OCI-LY7 (cell line): ENCODE measurements at regions not wholly inside any gene's neighbourhood (a gene's known extent, or its start where the extent isn't known, plus 50 kb on each side); places are given as distances from the start of the nearest gene placed in this dataset.
"Not testable (repeated sequence)": the region's sequence is repeated elsewhere in the genome, so short reads cannot be mapped to it uniquely, and the experiment has no call there.

ENCODE experiments used
- EZH2phosphoT487 ChIP-seq: fragments of 200-600 bp; sonication (generic); IDR thresholded peaks from 2 replicates; pipeline ENCODE4 v1.6.1; 2018; ENCODE audit warnings: low read depth, borderline replicate concordance, mild to moderate bottlenecking, mixed run types, antibody characterized with exemption, low read length, moderate library complexity, mixed read lengths
- TF ChIP-seq, protein P1 (sequence below): fragments of 200-600 bp; sonication (generic); conservative IDR thresholded peaks from 2 replicates; pipeline ENCODE4 v1.5.1; 2014; ENCODE audit warnings: mild to moderate bottlenecking, antibody characterized with exemption, low read length, moderate library complexity, mixed read lengths

DNA sequence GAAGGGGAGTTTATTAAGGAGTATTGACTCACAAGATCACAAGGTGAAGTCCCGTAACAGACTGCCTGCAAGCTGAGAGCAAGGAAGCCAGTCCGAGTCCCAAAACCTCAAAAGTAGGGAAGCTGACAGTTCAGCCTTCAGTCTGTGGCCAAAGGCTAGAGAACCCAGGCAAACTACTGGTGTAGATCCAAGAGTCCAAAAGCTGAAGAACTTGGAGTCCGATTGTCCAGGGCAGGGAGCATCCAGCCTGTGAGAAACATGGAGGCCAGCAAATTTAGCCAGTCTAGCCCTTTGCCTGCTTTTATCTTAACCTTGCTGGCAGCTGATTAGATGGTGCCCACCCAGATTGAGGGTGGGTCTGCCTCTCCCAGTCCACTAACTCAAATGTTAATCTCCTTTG is 621.9 kb upstream of the ITGA1 start:
- TF ChIP-seq, protein P1, sequence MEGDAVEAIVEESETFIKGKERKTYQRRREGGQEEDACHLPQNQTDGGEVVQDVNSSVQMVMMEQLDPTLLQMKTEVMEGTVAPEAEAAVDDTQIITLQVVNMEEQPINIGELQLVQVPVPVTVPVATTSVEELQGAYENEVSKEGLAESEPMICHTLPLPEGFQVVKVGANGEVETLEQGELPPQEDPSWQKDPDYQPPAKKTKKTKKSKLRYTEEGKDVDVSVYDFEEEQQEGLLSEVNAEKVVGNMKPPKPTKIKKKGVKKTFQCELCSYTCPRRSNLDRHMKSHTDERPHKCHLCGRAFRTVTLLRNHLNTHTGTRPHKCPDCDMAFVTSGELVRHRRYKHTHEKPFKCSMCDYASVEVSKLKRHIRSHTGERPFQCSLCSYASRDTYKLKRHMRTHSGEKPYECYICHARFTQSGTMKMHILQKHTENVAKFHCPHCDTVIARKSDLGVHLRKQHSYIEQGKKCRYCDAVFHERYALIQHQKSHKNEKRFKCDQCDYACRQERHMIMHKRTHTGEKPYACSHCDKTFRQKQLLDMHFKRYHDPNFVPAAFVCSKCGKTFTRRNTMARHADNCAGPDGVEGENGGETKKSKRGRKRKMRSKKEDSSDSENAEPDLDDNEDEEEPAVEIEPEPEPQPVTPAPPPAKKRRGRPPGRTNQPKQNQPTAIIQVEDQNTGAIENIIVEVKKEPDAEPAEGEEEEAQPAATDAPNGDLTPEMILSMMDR, result not testable (repeated sequence)
- TF ChIP-seq EZH2phosphoT487, result not testable (repeated sequence)
